DMS 273 (cell line): ENCODE measurements at regions not wholly inside any gene's neighbourhood (a gene's known extent, or its start where the extent isn't known, plus 50 kb on each side); places are given as distances from the start of the nearest gene placed in this dataset.
"Not testable (repeated sequence)": the region's sequence is repeated elsewhere in the genome, so short reads cannot be mapped to it uniquely, and the experiment has no call there.

ENCODE experiments used
- DNase-seq: peaks from one replicate; lab custom pipeline; 2025; ENCODE audit not compliant: unreplicated experiment; lab: John Stamatoyannopoulos, UW

- not testable (repeated sequence) for DNase-seq
Observed at GRCh38 chr3:124651416-124651815, 78.8 kb upstream of the UMPS start.

GRCh38 chr3:124652009-124652408 is 78.2 kb upstream of the UMPS start:
- no peak for DNase-seq

GRCh38 chr3:124653071-124653796 is 77.0 kb upstream of the UMPS start:
- no peak for DNase-seq

- no peak for DNase-seq
Observed at GRCh38 chr3:124653797-124654469, 76.3 kb upstream of the UMPS start.

- DNase-seq: no peak
Observed at GRCh38 chr3:124654470-124654845, 75.8 kb upstream of the UMPS start.

- no peak for DNase-seq
Observed at GRCh38 chr3:124656531-124656930, 73.7 kb upstream of the UMPS start.

GRCh38 chr3:124657138-124657537 is 73.1 kb upstream of the UMPS start:
- no peak for DNase-seq

GRCh38 chr3:124658270-124658669 is 72.0 kb upstream of the UMPS start:
- DNase-seq: no peak

GRCh38 chr3:124659175-124659574 is 71.1 kb upstream of the UMPS start:
- no peak for DNase-seq

GRCh38 chr3:124660599-124660998 is 69.7 kb upstream of the UMPS start:
- DNase-seq: no peak

- DNase-seq: no peak
Observed at GRCh38 chr3:124663690-124664089, 66.6 kb upstream of the UMPS start.

GRCh38 chr3:124664804-124665203 is 65.4 kb upstream of the UMPS start:
- no peak for DNase-seq

GRCh38 chr3:124666067-124666466 is 64.2 kb upstream of the UMPS start:
- DNase-seq: no peak

- no peak for DNase-seq
Observed at GRCh38 chr3:124669470-124669869, 60.8 kb upstream of the UMPS start.

- no peak for DNase-seq
Observed at GRCh38 chr3:124671106-124671505, 59.1 kb upstream of the UMPS start.

GRCh38 chr3:124674336-124674735 is 55.9 kb upstream of the UMPS start:
- DNase-seq: no peak

- no peak for DNase-seq
Observed at GRCh38 chr3:124676236-124676635, 54.0 kb upstream of the UMPS start.

GRCh38 chr3:124679048-124679638 is 51.1 kb upstream of the UMPS start:
- DNase-seq: no peak
